Subcutaneous abdominal adipose tissue (tissue), 5 donors: ENCODE measurements at regions not wholly inside any gene's neighbourhood (a gene's known extent, or its start where the extent isn't known, plus 50 kb on each side); places are given as distances from the start of the nearest gene placed in this dataset.
"Not testable (repeated sequence)": the region's sequence is repeated elsewhere in the genome, so short reads cannot be mapped to it uniquely, and the experiment has no call there.

ENCODE experiments used
- H3K27ac ChIP-seq: one replicate; pipeline ENCODE4 v1.7.0; 2013; ENCODE audit warnings: low read depth, mild to moderate bottlenecking, inconsistent platforms, low read length, moderate library complexity
- H3K27me3 ChIP-seq, 5 donors: one replicate each; pipeline ENCODE4 v1.7.0; 2013; ENCODE audit warnings: low read length in 5 of 5, inconsistent platforms in 1 of 5; ENCODE audit not compliant: control insufficient read depth in 5 of 5, insufficient read depth in 4 of 5
- H3K36me3 ChIP-seq, 5 donors: one replicate each; pipeline ENCODE4 v1.7.0; 2013; ENCODE audit warnings: low read length in 5 of 5; ENCODE audit not compliant: control insufficient read depth in 5 of 5, insufficient read depth in 5 of 5
- H3K4me1 ChIP-seq, 5 donors: one replicate each; pipeline ENCODE4 v1.7.0; 2013; ENCODE audit warnings: low read length in 5 of 5, mild to moderate bottlenecking in 3 of 5, moderate library complexity in 1 of 5; ENCODE audit not compliant: control insufficient read depth in 5 of 5, insufficient read depth in 5 of 5
- H3K4me3 ChIP-seq, 5 donors: one replicate each; pipeline ENCODE4 v1.7.0; 2013; ENCODE audit warnings: low read length in 5 of 5, low read depth in 1 of 5
- H3K9ac ChIP-seq, 5 donors: one replicate each; pipeline ENCODE4 v1.7.0; 2013; ENCODE audit warnings: low read length in 5 of 5, mild to moderate bottlenecking in 4 of 5, moderate library complexity in 3 of 5
- H3K9me3 ChIP-seq, 5 donors: one replicate each; pipeline ENCODE4 v1.7.0; 2013; ENCODE audit warnings: low read length in 5 of 5; ENCODE audit not compliant: control insufficient read depth in 5 of 5
- donor health status: healthy.
- donor health status: healthy.
- donor health status: healthy.
- donor health status: healthy.
- donor health status: healthy.

DNA sequence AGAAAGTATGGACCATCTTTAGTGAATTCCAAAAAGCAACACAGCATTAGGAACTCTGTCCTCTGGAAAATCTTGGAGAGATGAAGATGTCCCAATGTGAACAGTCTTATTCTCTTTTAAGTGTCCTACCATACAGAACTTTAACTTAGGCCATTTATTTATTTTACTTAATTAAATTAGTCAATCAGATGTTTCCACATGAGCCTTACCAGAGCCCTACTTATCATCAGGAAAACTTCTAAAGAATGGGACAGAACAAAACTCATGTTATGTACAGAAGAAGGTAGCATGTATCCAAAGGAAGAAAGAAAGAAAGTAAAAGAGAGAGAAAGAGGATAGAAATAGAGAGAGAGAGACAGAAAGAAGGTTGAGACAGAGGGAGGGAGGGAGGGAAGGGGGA lies 276.4 kb downstream of the ETV1 start:
- no peak overlapping the region for H3K9ac ChIP-seq
- no peaks in the 10 kb centered on the region for H3K4me1 ChIP-seq
- H3K36me3 ChIP-seq = no peaks in the 10 kb centered on the region
- no peak overlapping the region for H3K27ac ChIP-seq
- no peaks in the 10 kb centered on the region for H3K27me3 ChIP-seq
- H3K4me3 ChIP-seq = no peak overlapping the region
- peaks cover 2 to 9% (median 7%) of the 10 kb centered on the region in 5 donors for H3K9me3 ChIP-seq

GRCh38 chr7:13715534-13715933 lies 273.9 kb downstream of the ETV1 start:
- no peaks in the 10 kb centered on the region for H3K4me1 ChIP-seq
- no peak overlapping the region for H3K4me3 ChIP-seq
- no peak overlapping the region for H3K9ac ChIP-seq
- no peak overlapping the region for H3K27ac ChIP-seq
- no peaks in the 10 kb centered on the region for H3K27me3 ChIP-seq
- peaks cover 2 to 9% (median 7%) of the 10 kb centered on the region in 5 donors for H3K9me3 ChIP-seq
- H3K36me3 ChIP-seq = no peaks in the 10 kb centered on the region

DNA sequence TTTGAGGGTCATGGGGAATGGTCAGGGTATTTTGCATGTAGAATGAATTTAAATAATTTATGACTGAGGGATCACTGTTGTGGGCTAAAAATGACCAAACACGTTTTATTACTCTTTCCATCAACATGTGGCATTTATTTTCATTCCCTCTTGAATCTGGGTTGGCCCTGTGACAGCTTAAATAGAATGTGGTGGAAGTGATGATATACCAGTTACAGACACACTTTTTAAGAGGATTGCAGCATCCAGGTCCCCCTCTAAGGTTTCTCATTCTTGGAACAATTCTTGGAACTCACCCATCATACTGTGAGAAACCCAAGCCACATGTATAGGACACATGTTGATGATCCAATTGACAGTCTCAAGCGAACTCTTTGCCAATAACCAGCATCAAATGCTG lies 272.4 kb downstream of the ETV1 start:
- Histone ChIP-seq H3K36me3 (no peaks in the 10 kb centered on the region), H3K4me1 (no peaks in the 10 kb centered on the region), H3K27ac (no peak overlapping the region), H3K4me3 (no peak overlapping the region), H3K9me3 (peaks cover 2 to 9% (median 7%) of the 10 kb centered on the region in 5 donors), H3K9ac (no peak overlapping the region), H3K27me3 (no peaks in the 10 kb centered on the region)

DNA sequence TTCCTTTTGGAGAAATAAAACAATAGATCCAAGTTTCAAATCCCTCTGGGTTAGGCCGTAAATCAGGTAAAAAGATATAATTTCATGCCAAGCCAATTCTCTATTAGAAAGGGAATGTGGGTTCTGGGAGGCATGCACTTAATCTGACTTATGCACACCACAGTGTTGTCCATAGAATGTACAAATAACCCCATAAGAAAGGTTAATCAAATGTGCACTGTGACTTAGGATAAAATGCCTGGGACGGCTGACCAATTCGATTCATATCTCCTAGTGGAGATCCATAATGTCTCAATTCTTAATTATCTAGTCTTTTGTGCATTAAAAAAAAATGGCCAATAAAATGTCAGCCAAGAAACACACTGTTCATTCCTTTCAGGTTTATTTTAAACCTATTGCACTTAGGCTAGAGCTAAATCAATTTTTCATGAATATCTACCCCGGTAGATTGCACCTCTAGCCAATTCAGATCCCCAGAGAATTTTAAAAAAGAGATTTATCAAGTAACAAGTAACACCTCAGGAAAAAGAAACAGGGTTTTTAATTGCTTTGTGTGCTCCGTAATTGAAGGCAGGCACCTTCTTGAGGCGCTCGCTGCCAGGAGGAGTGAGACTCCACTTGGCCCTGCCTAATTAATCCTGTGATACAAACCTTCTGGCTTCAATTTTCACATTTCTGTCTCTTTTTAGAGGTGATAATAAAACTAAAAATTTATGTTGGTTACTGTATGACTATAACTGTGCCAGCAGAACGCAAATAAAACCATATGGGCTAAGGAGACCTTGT lies 265.1 kb downstream of the ETV1 start:
- Histone ChIP-seq H3K9ac (no peak overlapping the region), H3K9me3 (peaks cover 0 to 4% (median 0%) of the 10 kb centered on the region in 5 donors), H3K27ac (no peak overlapping the region), H3K4me1 (no peaks in the 10 kb centered on the region), H3K36me3 (no peaks in the 10 kb centered on the region), H3K27me3 (no peaks in the 10 kb centered on the region), H3K4me3 (no peak overlapping the region)

DNA sequence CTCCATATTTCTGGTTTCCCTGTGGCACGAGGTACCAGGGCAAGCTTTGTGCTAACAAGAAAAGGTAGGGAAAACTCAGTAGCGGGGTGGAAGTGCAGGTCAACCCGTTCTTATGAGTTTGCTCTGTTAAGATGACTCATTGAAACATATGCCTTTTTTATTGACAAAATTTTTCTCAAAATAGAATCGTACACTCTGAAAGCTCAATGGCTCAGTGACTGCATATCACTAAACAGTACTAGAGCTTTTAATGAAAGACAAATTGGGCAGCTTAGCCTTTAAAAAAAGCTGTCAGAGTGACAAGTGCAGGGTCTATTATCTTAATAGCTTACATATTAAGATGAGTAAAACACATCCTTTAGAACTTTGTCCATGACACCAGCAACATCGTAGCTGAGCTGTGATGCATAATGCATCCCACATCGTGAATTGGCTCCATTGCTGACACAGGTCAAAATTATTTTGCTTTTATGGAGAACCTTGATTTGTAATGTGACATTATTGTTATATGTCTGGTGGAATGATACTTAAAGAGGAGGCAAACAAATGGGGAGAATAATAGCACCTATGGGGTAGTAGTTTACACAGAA lies 264.4 kb downstream of the ETV1 start:
- no peaks in the 10 kb centered on the region for H3K36me3 ChIP-seq
- H3K4me1 ChIP-seq = no peaks in the 10 kb centered on the region
- peaks cover 0 to 4% (median 0%) of the 10 kb centered on the region in 5 donors for H3K9me3 ChIP-seq
- no peak overlapping the region for H3K9ac ChIP-seq
- H3K27ac ChIP-seq = no peak overlapping the region
- H3K4me3 ChIP-seq = no peak overlapping the region
- H3K27me3 ChIP-seq = no peaks in the 10 kb centered on the region

DNA sequence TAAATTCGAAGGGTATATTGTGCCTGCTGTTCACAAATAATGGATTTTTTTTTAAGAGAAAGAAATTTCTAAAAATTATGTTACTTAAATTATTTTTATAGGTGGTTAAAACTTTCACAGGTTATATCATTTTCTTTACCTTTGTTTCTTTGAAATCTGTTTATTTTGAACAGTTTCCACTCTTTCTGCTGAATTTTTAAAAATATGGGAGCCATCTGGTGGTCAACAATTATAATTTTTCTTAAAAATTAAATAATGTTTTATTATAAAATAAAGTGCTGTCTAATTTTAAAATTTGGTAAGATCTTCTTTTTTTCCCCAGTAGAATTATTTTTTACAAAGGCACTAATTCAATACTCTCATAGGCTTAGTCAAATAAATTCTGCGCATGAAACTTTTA lies 263.9 kb downstream of the ETV1 start:
- Histone ChIP-seq H3K36me3 (no peaks in the 10 kb centered on the region), H3K9me3 (peaks cover 0 to 4% (median 0%) of the 10 kb centered on the region in 5 donors), H3K9ac (no peak overlapping the region), H3K4me1 (no peaks in the 10 kb centered on the region), H3K27me3 (no peaks in the 10 kb centered on the region), H3K27ac (no peak overlapping the region), H3K4me3 (no peak overlapping the region)

DNA sequence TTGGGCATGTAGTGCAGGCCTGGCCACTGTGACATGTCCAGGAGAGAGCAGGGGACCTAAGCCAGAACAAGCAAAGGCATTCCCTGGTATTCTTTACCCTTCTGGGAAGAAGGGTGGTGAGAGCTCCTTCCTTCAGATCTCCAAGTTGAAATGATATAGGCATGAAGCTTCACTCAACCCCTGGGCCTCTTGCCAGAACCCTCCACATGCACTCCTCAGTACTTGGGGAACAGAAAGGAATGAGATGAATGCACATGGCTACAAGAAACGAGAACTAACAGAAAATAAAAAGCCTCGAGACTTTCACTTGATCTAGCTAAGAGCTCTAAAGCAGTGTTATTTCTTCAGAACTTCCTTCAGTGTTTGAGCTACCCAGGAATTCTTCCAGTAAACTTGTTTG lies 262.2 kb downstream of the ETV1 start:
- H3K9ac ChIP-seq = no peak overlapping the region
- H3K36me3 ChIP-seq = no peaks in the 10 kb centered on the region
- H3K9me3 ChIP-seq = peaks cover 0 to 4% (median 0%) of the 10 kb centered on the region in 5 donors
- no peak overlapping the region for H3K27ac ChIP-seq
- no peaks in the 10 kb centered on the region for H3K4me1 ChIP-seq
- H3K27me3 ChIP-seq = no peaks in the 10 kb centered on the region
- H3K4me3 ChIP-seq = no peak overlapping the region

DNA sequence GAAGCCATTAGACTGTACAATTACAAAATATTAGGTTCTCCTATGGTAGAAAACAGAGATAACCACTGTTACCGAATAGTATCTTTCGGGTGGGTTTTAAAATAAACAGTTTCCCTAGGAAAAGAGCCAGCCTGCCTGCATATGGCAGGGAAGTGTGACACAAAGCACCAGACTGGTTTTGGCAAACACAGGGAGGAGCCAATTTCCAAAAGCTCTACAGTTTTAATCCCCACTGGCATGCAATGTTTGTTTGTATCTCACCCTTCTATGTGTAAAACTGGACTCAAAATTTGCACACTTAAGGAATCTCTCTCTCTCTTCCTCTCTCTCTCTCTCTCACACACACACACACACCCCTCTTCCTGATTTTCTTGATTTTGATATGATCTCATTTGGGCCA lies 261.7 kb downstream of the ETV1 start:
- no peak overlapping the region for H3K4me3 ChIP-seq
- H3K9me3 ChIP-seq = peaks cover 0 to 4% (median 0%) of the 10 kb centered on the region in 5 donors
- no peaks in the 10 kb centered on the region for H3K36me3 ChIP-seq
- H3K4me1 ChIP-seq = no peaks in the 10 kb centered on the region
- no peaks in the 10 kb centered on the region for H3K27me3 ChIP-seq
- H3K9ac ChIP-seq = no peak overlapping the region
- H3K27ac ChIP-seq = no peak overlapping the region

GRCh38 chr7:13728430-13728829 lies 261.0 kb downstream of the ETV1 start:
- H3K9me3 ChIP-seq, H3K27me3 ChIP-seq, H3K36me3 ChIP-seq, H3K9ac ChIP-seq, H3K27ac ChIP-seq, H3K4me1 ChIP-seq, H3K4me3 ChIP-seq: not testable (repeated sequence)

DNA sequence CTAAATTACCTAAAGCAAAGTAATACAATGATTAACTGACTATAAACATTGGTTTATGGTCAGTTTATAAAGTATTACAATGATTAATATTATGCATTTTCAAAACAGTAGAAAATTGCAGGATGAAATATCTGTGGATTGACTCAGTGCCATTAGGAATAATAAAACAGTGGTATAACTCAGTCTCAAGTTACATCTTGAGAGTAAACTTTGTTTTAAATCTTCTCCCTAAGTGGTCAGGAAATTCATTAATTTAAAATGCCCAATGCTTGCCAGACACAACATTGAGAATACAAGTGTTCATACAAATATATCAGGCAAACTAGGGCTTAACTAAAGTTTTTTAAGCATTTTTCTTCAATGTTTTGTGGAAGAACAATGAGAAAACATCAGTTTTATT lies 257.8 kb downstream of the ETV1 start:
- no peak overlapping the region for H3K27ac ChIP-seq
- H3K4me3 ChIP-seq = no peak overlapping the region
- no peak overlapping the region for H3K9ac ChIP-seq
- no peaks in the 10 kb centered on the region for H3K27me3 ChIP-seq
- H3K36me3 ChIP-seq = no peaks in the 10 kb centered on the region
- no peaks in the 10 kb centered on the region for H3K4me1 ChIP-seq
- peaks cover 0 to 4% (median 0%) of the 10 kb centered on the region in 5 donors for H3K9me3 ChIP-seq
